Stomach (tissue), 8 donors: ENCODE measurements at regions not wholly inside any gene's neighbourhood (a gene's known extent, or its start where the extent isn't known, plus 50 kb on each side); places are given as distances from the start of the nearest gene placed in this dataset.

ENCODE experiments used
- DNase-seq, 2 donors: peaks; one replicate each; pipeline versions ENCODE4 v3.0.0 to v3.0.0-alpha.2; 2013 to 2019
- H3K27ac ChIP-seq, 5 donors: fragments of 200-600 bp in 4 of 5; sonication (generic) in 4 of 5; one replicate each; pipeline ENCODE4 v1.5.1; 2013 to 2019; ENCODE audit warnings: mild to moderate bottlenecking in 1 of 5, moderate library complexity in 1 of 5
- H3K27me3 ChIP-seq, 3 donors: fragments of 200-600 bp; sonication (generic); one replicate each; pipeline ENCODE4 v1.5.1; 2017 to 2019; ENCODE audit warnings: mixed run types in 1 of 3
- H3K36me3 ChIP-seq, 4 donors: fragments of 200-600 bp; sonication (generic); 1 replicate in 3 of 4; 2 replicates in 1 of 4; pipeline ENCODE4 v1.5.1; 2016 to 2019
- H3K4me1 ChIP-seq, 4 donors: fragments of 200-600 bp; sonication (generic); one replicate each; pipeline ENCODE4 v1.5.1; 2016 to 2019
- H3K4me3 ChIP-seq, 4 donors: fragments of 200-600 bp; sonication (generic) in 3 of 4; one replicate each; pipeline ENCODE4 v1.5.1; 2016 to 2019; ENCODE audit warnings: mild to moderate bottlenecking in 1 of 4
- H3K9me3 ChIP-seq, 4 donors: fragments of 200-600 bp; sonication (generic); one replicate each; pipeline ENCODE4 v1.5.1; 2016 to 2019
- CTCF ChIP-seq, 7 experiments: fragments of 450-650 bp in 4 of 7; fragments of 200-600 bp in 3 of 7; sonication (generic) in 3 of 7; IDR thresholded peaks; one replicate each; pipeline ENCODE4 v1.5.1; 2016 to 2019; ENCODE audit warnings: antibody characterized with exemption in 7 of 7, control low read depth in 2 of 7, mild to moderate bottlenecking in 1 of 7
- EP300 ChIP-seq: sonication (generic); formaldehyde crosslinking; IDR thresholded peaks from one replicate; pipeline ENCODE4 v1.6.1; 2017; ENCODE audit warnings: antibody characterized with exemption
- POLR2A ChIP-seq, 4 donors: fragments of 450-650 bp; IDR thresholded peaks; one replicate each; pipeline ENCODE4 v1.6.1; 2016; ENCODE audit warnings: antibody characterized with exemption in 4 of 4, control low read depth in 2 of 4, mild to moderate bottlenecking in 1 of 4, moderate library complexity in 1 of 4
- POLR2AphosphoS5 ChIP-seq, 3 donors: sonication (generic); formaldehyde crosslinking; IDR thresholded peaks; one replicate each; pipeline ENCODE4 v1.6.1; 2016; ENCODE audit warnings: antibody characterized with exemption in 3 of 3
- WGBS, 5 donors: extraction: QIAGEN DNeasy Blood & Tissue Kit in 3 of 5; methylation state at CpG; one replicate each; pipeline versions ENCODE4 v1.1.5 to v1.1.7; 2013 to 2018; 5-methylcytosine and 5-hydroxymethylcytosine counted together
- intact Hi-C: fragments of 100-400 bp; cut with DNase I; formaldehyde crosslinking; loops from one replicate; pipeline ENCODE4 v1.15.1; 2023; ENCODE audit warnings: low total_unique reads
- donor health status: healthy with polysubstance abuse.
- donor health status: Bipolar disorder and iron deficiency.
- donor health status: healthy.

- no peak for DNase-seq
- H3K27me3 ChIP-seq, result no peaks in the 10 kb centered on the region
- H3K4me3 ChIP-seq, result no peak overlapping the region
- TF ChIP-seq EP300 (no peak), CTCF (IDR thresholded peaks at IDR 0.05) (no peak), POLR2A (IDR thresholded peaks at IDR 0.05) (no peak), POLR2AphosphoS5 (IDR thresholded peaks at IDR 0.05) (no peak)
- no peak overlapping the region for H3K27ac ChIP-seq
- H3K4me1 ChIP-seq, result peaks cover 0 to 10% (median 1%) of the 10 kb centered on the region in 4 donors
- WGBS, 5 donors, result 69 to 78% (median 73%) methylated on average over 6 of the region's 6 CpGs
- no peaks in the 10 kb centered on the region for H3K36me3 ChIP-seq
- no peaks in the 10 kb centered on the region for H3K9me3 ChIP-seq
- intact Hi-C loops, result no loop called here
Observed at GRCh38 chr4:22942920-22943559, 250.3 kb downstream of the GBA3 start.

- Histone ChIP-seq H3K4me1 (peaks cover 0 to 10% (median 1%) of the 10 kb centered on the region in 4 donors), H3K27ac (peak overlapping the region in 4 of 5 donors; percentile 1 to 78 (median 68)), H3K4me3 (no peak overlapping the region), H3K27me3 (no peaks in the 10 kb centered on the region), H3K9me3 (no peaks in the 10 kb centered on the region), H3K36me3 (no peaks in the 10 kb centered on the region)
- peak; percentile 49 to 79 for DNase-seq
- TF ChIP-seq POLR2A (IDR thresholded peaks at IDR 0.05) (no peak), CTCF (IDR thresholded peaks at IDR 0.05) (no peak), POLR2AphosphoS5 (IDR thresholded peaks at IDR 0.05) (peak in 1 of 3 donors; percentile 62)
- intact Hi-C loops, result no loop called here
- 29 to 69% (median 40%) methylated on average over 5 of the region's 5 CpGs for WGBS, 5 donors
Observed at GRCh38 chr4:22941688-22942375, 249.1 kb downstream of the GBA3 start.

DNA sequence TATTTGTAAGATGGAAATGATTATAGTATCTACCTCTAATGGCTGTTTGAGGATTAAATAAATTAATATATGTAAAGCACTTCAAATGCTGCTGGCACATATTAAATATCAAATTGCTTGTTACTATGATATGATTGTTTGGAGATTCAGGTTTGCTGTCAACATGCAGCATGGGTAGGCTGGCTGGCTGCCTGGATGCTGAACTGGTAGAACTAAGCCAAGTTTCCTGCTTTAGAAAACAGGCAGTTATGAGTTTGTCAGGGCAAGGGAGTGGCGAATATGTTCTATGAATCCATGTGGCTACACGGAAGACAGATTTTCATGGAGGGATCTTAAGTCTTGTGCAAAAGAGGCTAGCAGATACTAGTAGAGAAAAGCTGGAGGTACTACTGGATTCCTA is 239.6 kb downstream of the GBA3 start:
- Histone ChIP-seq H3K4me1 (no peaks in the 10 kb centered on the region), H3K4me3 (no peak overlapping the region), H3K27me3 (no peaks in the 10 kb centered on the region), H3K27ac (no peak overlapping the region), H3K9me3 (no peaks in the 10 kb centered on the region), H3K36me3 (no peaks in the 10 kb centered on the region)
- TF ChIP-seq POLR2A (IDR thresholded peaks at IDR 0.05), result no peak
- TF ChIP-seq CTCF (IDR thresholded peaks at IDR 0.05), result no peak
- no peak for TF ChIP-seq EP300
- no peak for TF ChIP-seq POLR2AphosphoS5 (IDR thresholded peaks at IDR 0.05)
- DNase-seq, result peak; percentile 9 to 76
- 27 to 54% (median 51%) methylated on average over 2 of the region's 2 CpGs for WGBS, 5 donors
- intact Hi-C loops, result no loop called here

DNA sequence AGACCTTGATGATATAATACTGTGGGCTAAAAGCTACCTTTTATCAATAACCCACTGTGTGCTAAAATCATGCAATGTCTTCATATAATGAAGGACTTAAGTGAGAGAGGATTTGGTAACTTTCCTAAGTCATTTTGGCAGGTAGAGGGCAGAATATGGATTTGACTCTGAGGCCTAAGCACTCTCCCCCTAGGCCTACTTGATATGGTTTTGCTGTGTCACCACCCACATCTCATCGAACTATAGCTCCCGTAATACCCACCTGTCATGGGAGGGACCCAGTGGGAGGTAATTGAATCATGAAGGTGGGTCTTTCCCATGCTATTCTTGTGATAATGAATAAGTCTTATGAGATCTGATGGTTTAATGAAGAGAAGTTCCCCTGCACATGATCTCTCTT is 229.7 kb downstream of the GBA3 start:
- Histone ChIP-seq H3K36me3 (no peaks in the 10 kb centered on the region), H3K4me1 (no peaks in the 10 kb centered on the region), H3K27ac (no peak overlapping the region), H3K4me3 (no peak overlapping the region), H3K27me3 (no peaks in the 10 kb centered on the region), H3K9me3 (peaks cover 0 to 6% (median 2%) of the 10 kb centered on the region in 4 donors)
- DNase-seq, result no peak
- intact Hi-C loops, result no loop called here
- TF ChIP-seq CTCF (IDR thresholded peaks at IDR 0.05), result no peak
- no peak for TF ChIP-seq EP300
- no peak for TF ChIP-seq POLR2A (IDR thresholded peaks at IDR 0.05)
- TF ChIP-seq POLR2AphosphoS5 (IDR thresholded peaks at IDR 0.05), result no peak
- WGBS, 5 donors, result 75 to 100% (median 92%) methylated on average over 2 of the region's 2 CpGs
